IPS-18c (cell line): ENCODE measurements at regions not wholly inside any gene's neighbourhood (a gene's known extent, or its start where the extent isn't known, plus 50 kb on each side); places are given as distances from the start of the nearest gene placed in this dataset.

Source experiments
- H3K4me3 ChIP-seq: 2 replicates; pipeline ENCODE4 v1.7.0; 2013; ENCODE audit warnings: low read depth, mild to moderate bottlenecking, low read length, moderate library complexity; ENCODE audit not compliant: insufficient read depth
- H3K9me3 ChIP-seq: one replicate; pipeline ENCODE4 v1.6.1; 2013; ENCODE audit warnings: mild to moderate bottlenecking, low read length, moderate library complexity; ENCODE audit not compliant: control insufficient read depth, insufficient read depth

- Histone ChIP-seq H3K4me3 (no peak overlapping the region), H3K9me3 (no peaks in the 10 kb centered on the region)
Observed at GRCh38 chr6:100276311-100277057, 188.2 kb downstream of the SIM1 start.

DNA sequence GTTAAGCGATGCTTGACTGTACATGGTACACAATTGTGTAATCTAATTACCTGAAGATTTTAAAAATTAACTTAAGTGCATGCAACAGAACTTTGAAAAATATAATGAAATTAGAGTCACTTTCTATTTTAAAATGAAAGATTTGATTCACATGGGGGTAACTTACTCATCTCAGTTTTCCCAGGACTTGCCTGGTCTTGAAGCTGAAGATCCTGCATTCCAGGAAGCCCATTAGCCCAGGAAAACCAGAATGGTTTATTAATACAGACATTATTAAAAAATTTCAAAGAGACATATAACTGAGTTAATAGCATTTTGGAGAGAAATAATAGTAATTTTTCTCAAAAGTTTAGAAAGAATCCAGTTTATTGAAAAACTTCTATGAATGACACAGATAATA lies 190.6 kb downstream of the SIM1 start:
- Histone ChIP-seq H3K9me3 (no peaks in the 10 kb centered on the region), H3K4me3 (no peak overlapping the region)

GRCh38 chr6:100271625-100272024 lies 193.1 kb downstream of the SIM1 start:
- Histone ChIP-seq H3K4me3 (no peak overlapping the region), H3K9me3 (no peaks in the 10 kb centered on the region)

DNA sequence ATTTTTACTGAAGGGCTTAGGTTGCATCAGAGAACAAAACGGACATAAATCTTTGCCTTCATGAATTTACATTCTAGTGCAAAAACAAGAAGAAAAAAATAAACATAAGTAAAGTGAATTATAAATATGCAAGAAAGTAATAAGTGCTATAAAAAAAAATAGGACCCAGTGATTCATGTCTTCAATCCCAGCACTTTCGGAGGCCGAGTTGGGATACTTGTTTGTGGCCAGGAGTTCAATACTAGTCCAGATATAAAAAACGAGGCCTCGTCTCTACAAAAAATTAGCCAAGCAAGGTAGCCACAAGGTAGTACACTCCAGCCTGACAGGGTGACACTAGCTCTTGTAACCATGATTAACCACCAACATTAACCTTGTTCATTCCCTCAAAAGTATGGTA lies 193.5 kb downstream of the SIM1 start:
- Histone ChIP-seq H3K9me3 (no peaks in the 10 kb centered on the region), H3K4me3 (no peak overlapping the region)

- Histone ChIP-seq H3K9me3 (no peaks in the 10 kb centered on the region), H3K4me3 (no peak overlapping the region)
Observed at GRCh38 chr6:100269189-100269588, 195.5 kb downstream of the SIM1 start.

DNA sequence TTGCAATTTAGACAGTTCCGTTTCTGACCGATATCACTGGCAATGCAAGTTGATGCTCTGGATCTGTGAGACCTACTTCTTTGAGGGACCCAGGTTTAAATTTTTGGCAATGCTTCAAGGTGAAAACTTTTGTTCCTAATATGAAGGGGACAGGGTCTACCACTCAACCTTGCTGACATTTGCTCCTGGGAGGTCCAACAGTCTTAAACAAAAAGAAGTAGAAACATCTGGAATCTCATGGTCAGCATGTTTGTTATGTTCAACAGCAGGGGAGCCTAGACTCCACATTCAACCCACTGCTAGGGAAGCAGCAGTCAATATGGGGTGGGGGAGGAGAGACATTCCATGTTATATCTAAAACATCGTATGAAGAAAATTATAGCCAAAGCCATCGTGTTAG lies 196.4 kb downstream of the SIM1 start:
- no peaks in the 10 kb centered on the region for H3K9me3 ChIP-seq
- no peak overlapping the region for H3K4me3 ChIP-seq

- H3K4me3 ChIP-seq: no peak overlapping the region
- H3K9me3 ChIP-seq: no peaks in the 10 kb centered on the region
Observed at GRCh38 chr6:100267721-100268123, 197.0 kb downstream of the SIM1 start.

DNA sequence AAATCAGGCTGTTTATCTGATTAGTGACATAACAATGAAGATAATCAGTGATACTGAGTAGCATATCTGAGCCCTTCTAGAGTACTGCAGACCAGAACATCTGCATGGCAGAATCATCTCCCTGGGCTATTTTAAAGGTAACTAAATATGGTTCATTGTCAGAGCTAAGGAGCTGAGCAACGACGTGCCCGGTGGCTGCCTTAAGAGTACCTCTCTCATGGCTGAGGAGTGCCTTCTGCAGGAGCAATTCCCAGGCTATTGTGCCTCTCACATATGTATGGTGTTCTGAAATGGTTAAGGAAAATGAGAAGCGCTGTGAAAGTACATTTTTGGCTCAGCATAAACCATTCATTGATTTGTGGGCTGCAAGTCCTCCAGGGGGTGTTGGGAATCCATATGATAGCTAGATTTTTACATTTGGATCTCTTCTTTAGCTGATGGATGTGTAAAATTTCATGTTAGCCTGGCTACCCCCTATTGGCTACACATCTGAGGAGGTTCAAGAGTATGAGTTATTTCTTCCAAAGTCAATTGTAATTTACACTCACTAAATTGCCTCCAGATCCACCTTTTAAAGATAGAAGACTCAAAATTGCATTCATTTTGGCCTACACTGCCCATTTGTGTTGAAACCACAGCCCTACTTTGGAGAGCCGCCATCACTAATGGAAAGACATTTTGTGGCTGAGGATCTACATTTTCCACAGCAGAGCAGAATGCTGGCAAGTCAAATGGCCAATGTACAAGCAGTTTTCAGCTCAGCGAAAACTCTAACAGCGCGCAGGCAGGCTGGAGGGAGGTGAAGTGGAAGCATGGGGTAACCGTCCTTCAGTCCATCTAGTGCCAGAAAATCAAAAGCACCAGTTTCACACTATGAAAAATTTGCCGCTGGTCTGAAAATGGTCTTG lies 198.0 kb downstream of the SIM1 start:
- Histone ChIP-seq H3K9me3 (no peaks in the 10 kb centered on the region), H3K4me3 (no peak overlapping the region)

DNA sequence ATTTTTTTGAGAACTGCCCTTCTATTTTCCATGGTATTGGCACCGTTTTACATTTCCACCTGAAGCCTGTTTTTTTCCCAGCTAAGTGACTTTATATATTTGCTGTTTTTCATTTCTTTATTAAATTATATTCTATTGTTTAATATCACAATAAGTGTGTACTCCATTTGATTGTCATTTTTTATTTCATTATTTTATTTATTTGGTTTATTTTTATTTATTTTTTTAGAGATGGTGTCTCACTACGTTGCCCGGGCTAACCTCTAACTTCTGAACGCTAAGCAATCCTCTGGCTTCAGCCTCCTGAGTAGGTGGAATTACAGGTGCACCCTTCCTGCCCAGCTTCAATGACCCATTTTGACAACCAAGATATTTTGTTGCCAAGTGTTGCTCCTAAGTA lies 202.6 kb downstream of the SIM1 start:
- H3K9me3 ChIP-seq: no peaks in the 10 kb centered on the region
- no peak overlapping the region for H3K4me3 ChIP-seq

GRCh38 chr6:100261486-100261885 lies 203.2 kb downstream of the SIM1 start:
- H3K9me3 ChIP-seq: no peaks in the 10 kb centered on the region
- no peak overlapping the region for H3K4me3 ChIP-seq

GRCh38 chr6:100260584-100260983 lies 204.1 kb downstream of the SIM1 start:
- H3K9me3 ChIP-seq: no peaks in the 10 kb centered on the region
- H3K4me3 ChIP-seq: no peak overlapping the region

DNA sequence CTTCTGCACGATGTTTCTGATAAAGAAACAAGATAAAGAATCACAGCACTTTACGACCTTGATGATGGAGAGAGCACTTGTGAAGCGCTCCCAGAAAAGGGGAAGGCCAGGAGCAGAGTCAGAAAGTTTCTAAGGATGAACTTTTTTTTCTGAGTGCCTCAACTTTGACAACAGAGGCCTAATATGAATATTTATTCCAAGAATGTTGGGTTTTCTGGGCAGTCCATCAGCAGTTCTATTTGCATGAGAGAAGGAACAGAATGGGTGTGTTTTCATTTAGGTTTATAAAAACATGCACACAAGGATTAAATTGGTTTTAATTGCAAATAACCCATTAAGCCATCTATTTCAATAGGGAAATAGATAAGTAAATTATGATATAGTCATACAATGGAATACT lies 204.9 kb downstream of the SIM1 start:
- H3K9me3 ChIP-seq: no peaks in the 10 kb centered on the region
- no peak overlapping the region for H3K4me3 ChIP-seq

GRCh38 chr6:100258752-100259151 lies 206.0 kb downstream of the SIM1 start:
- H3K9me3 ChIP-seq: no peaks in the 10 kb centered on the region

GRCh38 chr6:100257793-100258395 lies 206.8 kb downstream of the SIM1 start:
- H3K4me3 ChIP-seq: no peak overlapping the region
- no peaks in the 10 kb centered on the region for H3K9me3 ChIP-seq

More at GRCh38 chr6:100258752-100259151, 206.0 kb downstream of the SIM1 start:
- H3K4me3 ChIP-seq: no peak overlapping the region

DNA sequence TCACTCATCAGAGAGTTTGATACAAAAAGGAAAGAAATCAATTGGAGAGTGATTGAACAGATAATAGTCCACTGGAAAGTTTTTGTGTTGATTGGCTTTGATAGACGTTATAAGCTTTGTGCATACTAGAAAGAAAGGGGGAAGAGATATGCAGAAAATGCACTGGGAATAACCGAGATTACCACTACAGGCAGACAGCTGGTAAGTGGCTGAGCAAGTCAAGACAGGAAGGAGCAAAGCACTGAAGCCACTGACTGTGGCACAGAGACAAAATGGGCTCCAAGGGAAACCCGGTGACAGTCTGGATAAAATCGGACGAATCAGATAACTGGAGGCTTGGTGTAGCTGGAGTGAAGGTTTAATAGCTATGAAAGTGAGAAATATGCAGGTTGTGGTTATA lies 209.0 kb downstream of the SIM1 start:
- H3K9me3 ChIP-seq: no peaks in the 10 kb centered on the region
- H3K4me3 ChIP-seq: no peak overlapping the region

GRCh38 chr6:100247123-100247522 lies 217.6 kb downstream of the SIM1 start:
- Histone ChIP-seq H3K9me3 (no peaks in the 10 kb centered on the region), H3K4me3 (no peak overlapping the region)

DNA sequence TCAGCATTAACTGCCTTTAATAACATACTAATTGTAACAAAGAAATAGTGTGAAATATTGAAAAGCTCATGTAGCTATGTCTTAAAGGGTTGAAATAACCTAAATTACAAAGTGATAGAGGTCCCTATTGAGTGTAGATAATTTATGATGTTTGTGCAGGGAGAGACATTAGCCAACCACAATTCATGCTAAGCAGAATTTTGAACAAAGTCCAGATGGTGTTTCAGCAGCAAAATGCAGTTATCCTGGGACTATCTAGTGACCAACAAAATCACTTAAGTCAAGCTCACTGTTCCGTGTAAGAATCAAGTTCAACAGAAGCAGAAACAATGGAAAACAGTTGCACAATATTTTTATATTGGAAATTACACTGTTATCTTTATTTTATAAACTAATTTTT lies 218.5 kb downstream of the SIM1 start:
- no peak overlapping the region for H3K4me3 ChIP-seq

DNA sequence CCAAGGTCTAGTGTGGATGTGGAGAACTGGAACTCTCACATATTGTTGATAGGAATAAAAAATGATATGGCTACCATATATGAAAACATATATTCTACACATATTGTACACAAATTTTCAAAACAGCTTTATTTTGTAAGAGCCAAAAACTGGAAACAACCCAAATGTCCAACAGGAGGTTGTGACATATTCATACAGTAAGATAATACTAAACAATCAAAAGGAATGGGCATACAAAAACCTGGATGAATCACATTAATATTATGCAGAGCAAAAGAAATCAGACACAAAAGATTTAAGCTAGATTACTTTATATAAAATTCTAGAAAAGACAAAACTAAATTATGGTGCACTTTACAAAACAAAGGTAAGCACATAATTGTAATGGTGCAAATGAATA lies 223.9 kb downstream of the SIM1 start:
- no peak overlapping the region for H3K4me3 ChIP-seq
- no peaks in the 10 kb centered on the region for H3K9me3 ChIP-seq

More for the DNA sequence above, 218.5 kb downstream of the SIM1 start:
- no peaks in the 10 kb centered on the region for H3K9me3 ChIP-seq
